ENCODE measurements at regions not wholly inside any gene's neighbourhood (a gene's known extent, or its start where the extent isn't known, plus 50 kb on each side); places are given as distances from the start of the nearest gene placed in this dataset.

DNA sequence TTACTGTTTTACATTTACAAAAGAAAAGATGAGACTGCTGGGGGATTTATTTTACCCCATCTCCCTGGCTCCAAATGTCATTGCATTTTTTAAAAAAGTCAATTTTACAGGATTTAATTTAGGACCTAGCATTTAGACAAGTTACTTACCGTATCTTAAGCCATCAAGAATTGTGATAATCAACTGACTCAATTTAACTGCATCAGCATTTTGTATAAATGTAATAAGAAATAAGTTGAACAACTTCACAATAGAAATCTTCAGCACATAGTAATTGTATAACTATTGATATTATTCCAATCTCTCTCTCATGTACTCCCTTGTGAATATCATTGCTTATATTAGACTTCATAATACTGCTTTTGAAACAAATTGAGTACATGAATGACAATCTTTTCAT, 907.5 kb upstream of the SLC10A2 start:
- DNase-seq, result no peak

- DNase-seq, result no peak
Observed at GRCh38 chr13:103969520-103970050, 903.4 kb upstream of the SLC10A2 start.

DNA sequence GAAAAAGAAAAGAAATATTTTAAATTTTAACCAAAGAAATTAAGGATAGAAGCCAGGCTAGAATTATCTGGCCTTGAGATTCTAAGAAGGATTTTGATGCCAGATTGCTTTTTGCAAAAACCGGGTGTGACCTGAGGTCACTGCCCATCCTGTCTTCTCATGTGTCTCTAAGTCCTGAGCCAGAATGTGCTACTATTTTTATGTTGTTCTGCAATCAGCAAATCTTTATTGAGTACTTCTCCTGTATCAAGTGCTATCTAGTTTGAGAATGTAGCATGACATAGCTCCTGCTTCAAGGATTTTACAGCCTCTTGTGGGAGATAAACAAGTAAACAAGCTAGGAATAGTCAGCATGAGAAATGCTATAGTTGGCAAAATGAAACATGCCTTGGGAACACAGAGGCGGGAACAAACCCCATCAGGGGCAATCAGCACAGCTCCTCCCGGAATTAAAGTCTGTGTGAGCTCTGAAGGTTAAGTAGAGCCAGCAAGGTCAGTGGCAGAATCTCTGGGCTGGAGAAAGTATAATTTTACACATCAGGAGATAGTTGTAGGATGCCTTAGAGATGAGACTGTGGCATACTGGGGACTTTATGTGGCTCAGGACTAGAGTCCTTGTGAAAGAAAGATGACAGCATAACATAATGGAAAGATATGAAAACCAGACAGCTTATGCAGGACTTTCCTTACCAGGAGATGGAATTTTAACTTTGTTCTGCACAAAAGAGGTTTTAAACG, 899.5 kb upstream of the SLC10A2 start:
- no peak for DNase-seq

DNA sequence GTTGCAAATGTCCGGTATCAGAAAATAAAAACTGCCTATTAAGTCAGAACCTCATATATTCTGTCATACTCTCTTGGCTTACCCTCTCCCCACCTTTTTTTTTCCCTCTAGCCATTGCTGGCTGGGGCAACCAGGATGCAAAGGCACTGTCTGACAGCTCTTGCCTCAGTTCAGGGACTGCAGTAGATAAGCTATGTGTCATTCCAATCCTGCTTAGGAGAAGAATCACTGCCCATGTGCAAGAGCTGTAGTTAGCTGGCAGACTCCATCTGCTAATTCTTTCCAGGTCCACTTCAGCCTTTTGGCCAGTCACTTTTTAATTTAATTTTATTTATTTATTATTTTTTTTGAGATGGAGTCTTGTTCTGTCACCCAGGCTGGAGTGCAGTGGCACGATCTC, 895.6 kb upstream of the SLC10A2 start:
- DNase-seq, result no peak

- no peak for DNase-seq
Observed at GRCh38 chr13:103961129-103961528, 894.9 kb upstream of the SLC10A2 start.

DNA sequence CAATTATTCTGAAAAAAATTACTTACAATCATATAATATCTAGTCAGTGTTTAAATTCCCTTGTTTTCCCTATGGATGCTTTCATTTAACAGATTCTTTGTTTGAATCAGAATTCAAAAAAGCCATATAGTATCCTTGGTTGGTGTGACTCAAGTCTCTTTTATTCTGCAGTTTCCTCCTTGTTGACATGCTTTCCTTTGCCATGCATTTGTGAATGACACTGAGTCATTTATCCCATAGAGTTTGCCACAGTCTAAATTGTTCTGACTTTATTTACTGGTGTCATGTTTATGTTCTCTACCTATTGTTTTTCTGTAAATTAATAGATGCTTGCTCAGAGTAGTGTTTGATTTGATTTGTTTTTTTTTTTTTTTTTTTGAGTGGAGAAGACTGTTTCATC, 893.8 kb upstream of the SLC10A2 start:
- DNase-seq, result no peak

DNA sequence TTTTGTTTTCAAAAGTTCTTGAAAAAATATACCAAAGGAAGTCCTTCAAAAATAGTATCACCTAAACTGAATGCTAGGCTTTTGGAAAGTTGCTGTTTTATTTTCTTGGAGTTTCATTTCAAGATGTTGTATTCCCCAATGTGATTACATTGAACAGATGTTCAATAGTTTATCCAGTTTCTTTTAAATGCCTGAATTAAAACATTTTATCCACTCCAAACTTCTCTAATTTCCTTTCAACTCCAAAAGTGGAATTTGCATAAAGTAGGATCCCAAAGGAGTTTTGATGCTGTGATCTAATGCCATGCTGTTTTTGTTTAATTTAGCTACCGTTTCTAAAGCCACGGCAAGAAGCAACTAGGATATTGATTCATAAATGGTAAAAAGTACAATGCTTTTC, 892.5 kb upstream of the SLC10A2 start:
- no peak for DNase-seq

GRCh38 chr13:103957939-103958338, 891.7 kb upstream of the SLC10A2 start:
- no peak for DNase-seq

DNA sequence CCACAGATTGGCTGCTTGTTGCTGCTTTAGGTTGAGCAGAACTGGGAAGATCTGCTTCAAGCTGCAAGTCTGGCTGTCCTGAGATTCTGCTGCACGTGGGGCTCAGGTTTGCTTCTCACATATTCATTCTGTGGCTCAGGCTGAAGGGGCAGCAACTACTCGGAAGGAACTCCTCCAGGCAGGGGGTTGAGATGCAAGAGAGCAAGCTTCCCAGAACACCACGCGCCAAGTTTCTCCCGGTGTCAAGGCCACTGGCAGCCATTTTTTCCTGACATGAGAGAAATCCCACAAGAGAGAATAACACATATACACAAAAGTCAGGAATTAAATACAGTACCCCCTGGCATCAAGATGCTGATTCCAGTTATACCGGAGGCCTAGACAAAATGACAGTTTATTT, 887.6 kb upstream of the SLC10A2 start:
- DNase-seq, result no peak

GRCh38 chr13:103952183-103952582, 886.0 kb upstream of the SLC10A2 start:
- DNase-seq, result no peak

- no peak for DNase-seq
Observed at GRCh38 chr13:103948426-103948825, 882.2 kb upstream of the SLC10A2 start.

- no peak for DNase-seq
Observed at GRCh38 chr13:103945836-103946235, 879.6 kb upstream of the SLC10A2 start.

- DNase-seq, result no peak
Observed at GRCh38 chr13:103941506-103942140, 875.4 kb upstream of the SLC10A2 start.

GRCh38 chr13:103935117-103935516, 868.9 kb upstream of the SLC10A2 start:
- no peak for DNase-seq

DNA sequence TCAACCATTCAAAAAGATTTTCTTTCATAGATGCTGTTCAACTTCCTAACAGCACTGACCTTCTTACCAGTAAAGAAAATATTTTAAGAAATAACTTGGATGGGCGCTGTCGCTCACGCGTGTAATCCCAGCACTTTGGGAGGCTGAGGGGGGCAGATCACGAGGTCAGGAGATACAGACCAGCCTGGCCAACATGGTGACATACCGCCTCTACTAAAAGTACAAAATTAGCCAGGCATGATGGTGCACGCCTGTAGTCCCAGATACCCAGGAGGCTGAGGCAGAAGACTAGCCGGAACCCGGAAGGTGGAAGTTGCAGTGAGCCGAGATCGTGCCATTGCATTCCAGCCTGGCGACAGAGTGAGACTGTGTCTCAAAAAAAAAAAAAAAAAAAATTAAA, 865.7 kb upstream of the SLC10A2 start:
- DNase-seq, result no peak

- no peak for DNase-seq
Observed at GRCh38 chr13:103931331-103931845, 865.2 kb upstream of the SLC10A2 start.

DNA sequence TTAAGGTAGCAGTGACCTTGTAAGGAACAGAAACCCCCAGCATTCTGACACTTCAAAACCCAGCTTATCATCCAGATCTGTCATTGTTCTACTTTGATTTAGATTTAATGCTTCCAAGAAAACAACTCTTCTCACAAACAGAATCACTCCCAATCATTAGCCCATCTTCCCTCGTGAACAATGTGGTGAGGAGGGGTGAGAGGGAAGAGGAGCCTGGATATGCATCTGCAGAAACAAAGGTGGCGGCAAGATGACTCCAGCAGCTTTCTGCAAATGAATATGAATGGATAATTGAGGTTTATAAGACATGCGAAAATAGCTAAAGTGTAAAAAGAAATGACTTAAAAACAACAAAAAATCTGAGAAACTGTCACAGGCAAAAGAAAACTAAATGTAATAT, 859.9 kb upstream of the SLC10A2 start:
- no peak for DNase-seq

DNA sequence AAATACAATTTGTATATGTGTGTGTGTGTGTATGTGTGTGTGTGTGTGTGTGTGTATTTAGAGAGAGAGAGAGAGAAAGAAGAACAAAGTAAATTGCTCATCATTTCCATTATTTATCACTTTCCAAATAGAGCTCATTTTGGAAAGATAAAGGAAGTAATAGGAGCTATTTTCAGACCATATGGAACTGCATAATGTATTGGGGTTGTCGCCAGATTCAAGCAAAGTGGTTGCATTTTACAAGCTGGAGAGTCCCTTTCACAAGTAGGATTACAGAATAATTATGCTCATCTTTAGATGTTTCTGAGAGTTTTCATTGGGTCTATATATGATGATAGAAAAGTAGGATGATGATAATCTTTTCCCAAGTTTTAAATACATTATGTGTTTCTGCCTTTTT, 842.7 kb upstream of the SLC10A2 start:
- DNase-seq, result no peak

GRCh38 chr13:103908274-103908673, 842.1 kb upstream of the SLC10A2 start:
- DNase-seq, result no peak

DNA sequence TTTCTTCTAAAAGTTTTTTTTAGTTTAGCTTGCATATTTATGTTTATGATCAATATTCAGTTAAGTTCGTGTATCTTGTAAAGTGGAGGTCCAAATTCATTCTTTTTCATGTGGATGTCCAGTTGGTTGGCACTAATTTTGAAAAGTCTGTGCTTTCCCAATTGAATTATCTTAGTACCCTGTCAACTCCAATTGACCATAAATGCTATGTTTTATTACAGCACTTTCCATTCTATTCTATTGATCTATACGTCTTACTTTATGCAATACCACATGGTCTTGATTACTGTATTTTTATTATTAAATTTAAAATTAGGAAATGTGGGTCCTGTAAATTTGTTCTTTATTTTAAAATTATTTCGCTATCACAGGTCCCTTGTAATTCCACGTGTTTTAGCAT, 837.6 kb upstream of the SLC10A2 start:
- no peak for DNase-seq

DNA sequence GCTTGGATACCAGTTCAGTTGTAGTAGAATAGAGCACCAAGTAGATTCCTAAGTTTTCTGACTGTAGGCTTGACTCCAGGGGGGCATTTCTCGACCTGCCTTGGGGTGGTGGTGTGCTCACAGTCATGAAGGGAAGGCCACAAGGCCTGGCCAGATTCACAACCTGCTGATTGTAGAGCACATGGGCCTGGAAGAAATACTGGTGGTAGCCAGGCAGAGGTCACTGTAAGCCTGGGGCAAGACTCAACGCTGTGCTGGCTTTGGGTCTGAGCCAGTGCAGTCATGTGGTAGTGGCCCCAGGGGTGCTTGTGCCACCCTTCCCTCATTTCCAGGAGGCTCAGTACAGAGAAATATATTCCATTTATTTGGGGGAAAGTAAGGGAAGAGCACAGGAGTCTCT, 832.3 kb upstream of the SLC10A2 start:
- DNase-seq, result no peak

DNA sequence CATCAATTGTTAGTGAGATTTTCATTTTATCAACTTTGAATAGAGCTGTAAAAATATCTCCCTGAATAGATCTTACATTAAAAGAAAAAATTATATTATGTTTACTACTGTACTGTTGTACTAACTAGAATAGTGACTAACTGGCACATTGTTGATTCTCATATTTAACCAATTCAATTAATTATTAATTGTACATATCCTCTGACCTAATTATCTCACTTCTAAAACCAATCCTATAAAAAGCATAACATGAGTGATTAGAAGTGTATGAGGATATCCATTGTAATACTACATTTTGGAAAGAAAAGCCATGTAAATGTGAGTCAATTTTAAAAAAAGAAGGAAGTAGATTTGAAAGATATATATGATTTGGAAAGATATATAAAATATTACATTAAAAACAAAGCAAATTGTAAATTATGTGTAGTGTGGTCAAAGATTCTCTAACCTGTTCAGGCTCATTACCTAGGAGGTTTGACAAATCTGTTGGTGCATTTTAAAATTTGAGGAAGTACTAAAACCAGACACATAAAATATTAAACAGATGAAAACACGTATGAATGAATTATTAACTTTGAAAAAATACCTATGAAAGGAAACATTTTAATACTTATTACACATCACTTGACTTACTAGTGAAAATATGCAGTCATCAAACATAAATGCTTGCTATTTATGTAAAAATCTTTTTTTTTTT, 829.8 kb upstream of the SLC10A2 start:
- DNase-seq, result no peak

DNA sequence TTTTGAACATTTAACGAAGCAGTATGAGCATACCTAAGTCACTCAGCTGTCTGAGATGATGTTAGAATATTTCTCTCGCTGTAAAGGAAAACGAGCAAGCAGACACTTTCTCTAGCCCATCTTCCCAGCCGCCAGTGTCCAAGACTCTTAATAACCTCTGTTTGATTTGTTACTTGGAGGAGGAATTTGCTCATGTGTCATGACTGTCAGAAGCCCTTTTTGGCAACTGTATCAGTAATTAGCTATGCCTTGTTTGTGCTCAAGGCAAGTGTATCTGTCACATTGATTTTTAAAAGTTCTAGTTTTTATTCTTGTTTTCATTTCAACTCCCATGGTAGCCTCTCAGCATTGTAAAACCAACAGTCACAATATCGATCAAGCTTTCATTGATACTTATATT, 828.4 kb upstream of the SLC10A2 start:
- no peak for DNase-seq

Data from CD4-positive, alpha-beta T cell treated with Interleukin-6 for 4 hours (primary cell).